Activated gamma-delta T cell (primary cell): ENCODE measurements at regions not wholly inside any gene's neighbourhood (a gene's known extent, or its start where the extent isn't known, plus 50 kb on each side); places are given as distances from the start of the nearest gene placed in this dataset.
"Not testable (repeated sequence)": the region's sequence is repeated elsewhere in the genome, so short reads cannot be mapped to it uniquely, and the experiment has no call there.

Experiments used
- DNase-seq: peaks from one replicate; lab custom pipeline; 2025; lab: John Stamatoyannopoulos, UW

- DNase-seq: no peak
These were observed 116.6 kb upstream of the RBBP8 start for GRCh38 chr18:22816266-22817176.

- DNase-seq: no peak
These were observed 115.3 kb upstream of the RBBP8 start for GRCh38 chr18:22817844-22818243.

- DNase-seq: no peak
These were observed 111.1 kb upstream of the RBBP8 start for GRCh38 chr18:22822024-22822423.

GRCh38 chr18:22822841-22823508 is 110.2 kb upstream of the RBBP8 start:
- DNase-seq: no peak

- no peak for DNase-seq
These were observed 106.4 kb upstream of the RBBP8 start for GRCh38 chr18:22826726-22827125.

GRCh38 chr18:22827216-22827615 is 105.9 kb upstream of the RBBP8 start:
- no peak for DNase-seq

- DNase-seq: no peak
These were observed 105.4 kb upstream of the RBBP8 start for GRCh38 chr18:22827741-22828140.

GRCh38 chr18:22828171-22828570 is 105.0 kb upstream of the RBBP8 start:
- DNase-seq: no peak

- not testable (repeated sequence) for DNase-seq
These were observed 104.5 kb upstream of the RBBP8 start for GRCh38 chr18:22828583-22828982.

GRCh38 chr18:22829781-22830180 is 103.3 kb upstream of the RBBP8 start:
- no peak for DNase-seq

GRCh38 chr18:22830511-22830910 is 102.6 kb upstream of the RBBP8 start:
- DNase-seq: no peak

GRCh38 chr18:22831441-22831904 is 101.7 kb upstream of the RBBP8 start:
- no peak for DNase-seq

- no peak for DNase-seq
These were observed 96.2 kb upstream of the RBBP8 start for GRCh38 chr18:22836932-22837331.

- DNase-seq: no peak
These were observed 94.9 kb upstream of the RBBP8 start for GRCh38 chr18:22838221-22838620.

- no peak for DNase-seq
These were observed 94.4 kb upstream of the RBBP8 start for GRCh38 chr18:22838639-22839277.

GRCh38 chr18:22839340-22839821 is 93.7 kb upstream of the RBBP8 start:
- DNase-seq: no peak

- no peak for DNase-seq
These were observed 92.5 kb upstream of the RBBP8 start for GRCh38 chr18:22840606-22841144.

GRCh38 chr18:22841840-22842239 is 91.3 kb upstream of the RBBP8 start:
- DNase-seq: no peak

- DNase-seq: no peak
These were observed 88.9 kb upstream of the RBBP8 start for GRCh38 chr18:22844190-22844589.

- DNase-seq: no peak
These were observed 88.5 kb upstream of the RBBP8 start for GRCh38 chr18:22844628-22845027.

- DNase-seq: no peak
These were observed 86.9 kb upstream of the RBBP8 start for GRCh38 chr18:22846088-22846683.

GRCh38 chr18:22846697-22847096 is 86.4 kb upstream of the RBBP8 start:
- DNase-seq: no peak
